PFSK-1 (cell line): ENCODE measurements at regions not wholly inside any gene's neighbourhood (a gene's known extent, or its start where the extent isn't known, plus 50 kb on each side); places are given as distances from the start of the nearest gene placed in this dataset.

ENCODE experiments used
- FOXP2 ChIP-seq: optimal IDR thresholded peaks from 2 replicates; pipeline ENCODE3; 2011; ENCODE audit warnings: borderline replicate concordance, control low read depth, inconsistent platforms; ENCODE audit not compliant: insufficient read depth; ENCODE audit errors: extremely low read length, extremely low read depth
- POLR2AphosphoS5 ChIP-seq: IDR thresholded peaks from 2 replicates; pipeline ENCODE4 v1.6.1; 2012; ENCODE audit warnings: low read depth, mild to moderate bottlenecking, control low read depth, low read length, moderate library complexity
- REST ChIP-seq, 2 experiments: IDR thresholded peaks; 2 replicates each; pipeline versions ENCODE4 v1.6.1 to v1.8.0; 2011 to 2012; ENCODE audit warnings: low read depth in 2 of 2, low read length in 2 of 2, control low read depth in 1 of 2, inconsistent platforms in 1 of 2, mild to moderate bottlenecking in 1 of 2, moderate library complexity in 1 of 2; ENCODE audit not compliant: insufficient read depth in 1 of 2
- SIN3A ChIP-seq: IDR thresholded peaks from 2 replicates; pipeline ENCODE4 v1.6.1; 2012; ENCODE audit warnings: mild to moderate bottlenecking, low read length, moderate library complexity, borderline replicate concordance; ENCODE audit not compliant: insufficient read depth
- TAF1 ChIP-seq: IDR thresholded peaks from 2 replicates; pipeline ENCODE4 v1.6.1; 2012; ENCODE audit warnings: low read length, control low read depth, borderline replicate concordance; ENCODE audit not compliant: insufficient read depth

- TF ChIP-seq POLR2AphosphoS5 (no peak), REST (IDR thresholded peaks at IDR 0.05; ENCODE audit: insufficient read depth in 1 of 2, low read depth in 2 of 2, low read length in 2 of 2) (no peak), TAF1 (no peak), FOXP2 (no peak), SIN3A (no peak)
These were observed 621.2 kb upstream of the SPRY2 start for GRCh38 chr13:80962173-80962572.

GRCh38 chr13:80957019-80957655 lies 616.2 kb upstream of the SPRY2 start:
- TF ChIP-seq SIN3A (no peak), REST (IDR thresholded peaks at IDR 0.05; ENCODE audit: insufficient read depth in 1 of 2, low read depth in 2 of 2, low read length in 2 of 2) (no peak), POLR2AphosphoS5 (no peak), FOXP2 (no peak), TAF1 (no peak)

- TF ChIP-seq REST (IDR thresholded peaks at IDR 0.05; ENCODE audit: insufficient read depth in 1 of 2, low read depth in 2 of 2, low read length in 2 of 2) (no peak), TAF1 (no peak), POLR2AphosphoS5 (no peak), FOXP2 (no peak), SIN3A (no peak)
These were observed 614.6 kb upstream of the SPRY2 start for GRCh38 chr13:80955501-80955900.

GRCh38 chr13:80952158-80952557 lies 611.2 kb upstream of the SPRY2 start:
- no peak for TF ChIP-seq POLR2AphosphoS5

- TF ChIP-seq SIN3A (no peak), TAF1 (no peak), REST (IDR thresholded peaks at IDR 0.05; ENCODE audit: insufficient read depth in 1 of 2, low read depth in 2 of 2, low read length in 2 of 2) (no peak), POLR2AphosphoS5 (no peak), FOXP2 (no peak)
These were observed 605.3 kb upstream of the SPRY2 start for GRCh38 chr13:80946008-80946802.
